ENCODE measurements at regions not wholly inside any gene's neighbourhood (a gene's known extent, or its start where the extent isn't known, plus 50 kb on each side); places are given as distances from the start of the nearest gene placed in this dataset.

- Histone ChIP-seq H3K27me3 (ENCODE audit: insufficient read depth, low read length) (no peaks in the 10 kb centered on the region), H3K4me3 (ENCODE audit: low read length) (no peak overlapping the region), H3K36me3 (ENCODE audit: insufficient read depth, low read depth, low read length) (no peaks in the 10 kb centered on the region), H3K9ac (ENCODE audit: low read depth, low read length) (no peak overlapping the region), H3K9me3 (ENCODE audit: insufficient read depth, low read depth, low read length) (no peaks in the 10 kb centered on the region), H3K4me1 (ENCODE audit: insufficient read depth, low read length) (no peaks in the 10 kb centered on the region), H3K27ac (ENCODE audit: low read length) (no peak overlapping the region)
Observed at GRCh38 chr5:158064334-158065123, 205.6 kb upstream of the CLINT1 start.

DNA sequence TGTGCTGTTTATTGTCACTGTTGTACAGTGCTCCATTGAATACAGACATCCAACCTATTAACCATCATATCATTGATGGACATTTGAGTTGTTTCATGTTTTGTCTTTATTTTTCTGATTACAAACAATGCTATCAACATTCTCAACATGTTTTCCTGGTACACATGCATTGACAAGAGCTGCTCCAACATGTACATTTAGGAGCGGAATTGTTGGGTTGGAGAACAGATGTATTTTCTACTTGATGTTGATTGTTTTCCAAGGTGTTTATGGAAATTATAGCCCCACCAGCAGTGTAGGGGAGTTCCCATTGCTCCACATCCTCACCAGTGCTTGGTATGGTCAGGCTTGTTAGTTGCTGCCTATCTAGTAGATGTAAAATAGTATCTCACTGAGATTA lies 204.1 kb upstream of the CLINT1 start:
- Histone ChIP-seq H3K27me3 (ENCODE audit: insufficient read depth, low read length) (no peaks in the 10 kb centered on the region), H3K4me1 (ENCODE audit: insufficient read depth, low read length) (peaks cover 4% of the 10 kb centered on the region; the same call in 1 of the 2 replicates), H3K27ac (ENCODE audit: low read length) (no peak overlapping the region), H3K9ac (ENCODE audit: low read depth, low read length) (no peak overlapping the region), H3K9me3 (ENCODE audit: insufficient read depth, low read depth, low read length) (no peaks in the 10 kb centered on the region), H3K4me3 (ENCODE audit: low read length) (no peak overlapping the region), H3K36me3 (ENCODE audit: insufficient read depth, low read depth, low read length) (no peaks in the 10 kb centered on the region)

DNA sequence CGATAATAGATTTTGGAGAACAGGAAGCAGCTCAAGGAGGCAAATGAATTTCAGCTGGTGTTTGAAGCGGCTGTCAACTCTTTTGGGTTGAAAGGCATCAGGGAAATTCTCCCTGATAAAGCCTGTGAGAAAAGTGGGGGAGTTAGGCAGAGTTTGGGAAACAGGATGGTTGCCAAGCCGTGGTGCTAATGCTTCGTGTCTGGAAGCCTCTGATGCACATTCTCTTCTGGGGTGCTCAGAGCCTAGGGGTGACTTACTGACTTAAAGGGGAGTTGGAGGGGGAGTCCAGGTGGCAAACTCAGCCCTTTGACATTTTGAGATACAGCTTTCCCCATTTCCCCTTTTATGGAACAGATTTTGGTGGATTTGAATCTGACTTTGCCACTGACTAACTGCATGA lies 202.5 kb upstream of the CLINT1 start:
- no peak overlapping the region for H3K4me3 ChIP-seq (ENCODE audit: low read length)
- H3K9ac ChIP-seq (ENCODE audit: low read depth, low read length): no peak overlapping the region

DNA sequence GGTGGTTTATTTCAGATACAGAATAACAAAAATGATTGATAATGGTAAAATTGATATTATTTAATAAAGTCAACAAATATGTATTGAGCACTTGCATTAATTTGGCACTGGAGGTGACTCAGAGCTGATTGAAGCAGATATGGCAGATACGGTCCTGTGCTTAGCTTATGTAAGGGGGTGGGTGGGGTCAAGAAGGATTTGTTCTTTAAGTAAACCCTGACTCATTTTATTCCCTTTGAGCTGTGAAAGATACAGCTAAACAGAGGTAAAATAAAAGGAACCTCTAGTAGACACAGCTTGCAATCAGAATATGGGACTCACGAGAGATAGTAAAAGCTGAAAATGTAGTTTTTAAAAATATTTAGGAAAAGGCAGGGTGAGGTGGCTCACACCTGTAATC lies 201.3 kb upstream of the CLINT1 start:
- H3K4me3 ChIP-seq (ENCODE audit: low read length): no peak overlapping the region
- no peak overlapping the region for H3K27ac ChIP-seq (ENCODE audit: low read length)
- peaks cover 6% of the 10 kb centered on the region; the same call in 1 of the 2 replicates for H3K4me1 ChIP-seq (ENCODE audit: insufficient read depth, low read length)
- no peak overlapping the region for H3K9ac ChIP-seq (ENCODE audit: low read depth, low read length)
- H3K9me3 ChIP-seq (ENCODE audit: insufficient read depth, low read depth, low read length): no peaks in the 10 kb centered on the region
- H3K36me3 ChIP-seq (ENCODE audit: insufficient read depth, low read depth, low read length): no peaks in the 10 kb centered on the region
- H3K27me3 ChIP-seq (ENCODE audit: insufficient read depth, low read length): no peaks in the 10 kb centered on the region

More for the DNA sequence above, 202.5 kb upstream of the CLINT1 start:
- Histone ChIP-seq H3K36me3 (ENCODE audit: insufficient read depth, low read depth, low read length) (no peaks in the 10 kb centered on the region), H3K27ac (ENCODE audit: low read length) (no peak overlapping the region), H3K9me3 (ENCODE audit: insufficient read depth, low read depth, low read length) (no peaks in the 10 kb centered on the region), H3K4me1 (ENCODE audit: insufficient read depth, low read length) (peaks cover 6% of the 10 kb centered on the region; the same call in 1 of the 2 replicates), H3K27me3 (ENCODE audit: insufficient read depth, low read length) (no peaks in the 10 kb centered on the region)

DNA sequence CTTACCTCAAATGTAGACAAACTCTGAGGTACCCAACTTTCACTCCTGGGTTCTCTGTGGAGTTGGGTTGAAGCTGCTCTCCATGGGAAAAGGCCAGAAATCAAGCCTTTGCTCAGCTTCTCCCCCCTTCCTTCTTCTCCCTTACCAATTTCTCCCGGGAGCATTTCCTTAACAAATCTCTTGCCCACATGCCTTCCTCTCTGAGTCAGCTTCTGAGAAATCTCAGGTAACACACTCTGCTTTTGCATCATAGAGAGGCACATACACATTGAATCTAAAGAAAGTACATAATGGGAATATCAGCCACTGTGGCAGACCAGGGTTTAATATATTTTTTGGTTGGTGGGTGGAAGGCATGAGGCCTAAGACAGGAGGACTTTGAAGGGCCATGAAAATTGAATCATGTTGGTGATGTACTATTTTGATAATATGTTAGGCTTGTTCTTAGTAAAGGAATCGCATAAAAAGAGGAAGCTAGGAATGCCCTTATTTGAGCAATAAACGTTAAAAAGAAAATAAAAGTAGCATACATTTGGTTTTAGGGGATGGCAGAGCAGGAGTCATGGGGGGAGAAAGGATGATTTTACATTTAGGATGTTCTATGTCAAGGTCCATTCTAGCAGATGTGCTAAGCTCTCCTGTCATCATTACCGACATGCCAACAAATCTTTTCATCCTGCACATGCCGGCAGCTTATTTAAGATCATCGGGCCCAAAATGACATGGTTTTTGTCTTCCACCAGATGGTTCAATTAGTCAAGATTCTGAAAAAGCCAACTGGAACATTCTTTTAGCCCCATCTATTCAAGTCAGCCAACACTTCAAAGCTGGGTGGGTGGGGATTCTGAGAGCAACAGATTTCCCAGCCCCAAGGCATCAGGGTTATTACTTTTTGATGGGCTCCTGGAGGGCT lies 199.5 kb upstream of the CLINT1 start:
- Histone ChIP-seq H3K4me1 (ENCODE audit: insufficient read depth, low read length) (peaks cover 6% of the 10 kb centered on the region; the same call in 1 of the 2 replicates), H3K27ac (ENCODE audit: low read length) (no peak overlapping the region), H3K36me3 (ENCODE audit: insufficient read depth, low read depth, low read length) (no peaks in the 10 kb centered on the region), H3K9me3 (ENCODE audit: insufficient read depth, low read depth, low read length) (no peaks in the 10 kb centered on the region), H3K27me3 (ENCODE audit: insufficient read depth, low read length) (no peaks in the 10 kb centered on the region), H3K4me3 (ENCODE audit: low read length) (no peak overlapping the region), H3K9ac (ENCODE audit: low read depth, low read length) (no peak overlapping the region)

DNA sequence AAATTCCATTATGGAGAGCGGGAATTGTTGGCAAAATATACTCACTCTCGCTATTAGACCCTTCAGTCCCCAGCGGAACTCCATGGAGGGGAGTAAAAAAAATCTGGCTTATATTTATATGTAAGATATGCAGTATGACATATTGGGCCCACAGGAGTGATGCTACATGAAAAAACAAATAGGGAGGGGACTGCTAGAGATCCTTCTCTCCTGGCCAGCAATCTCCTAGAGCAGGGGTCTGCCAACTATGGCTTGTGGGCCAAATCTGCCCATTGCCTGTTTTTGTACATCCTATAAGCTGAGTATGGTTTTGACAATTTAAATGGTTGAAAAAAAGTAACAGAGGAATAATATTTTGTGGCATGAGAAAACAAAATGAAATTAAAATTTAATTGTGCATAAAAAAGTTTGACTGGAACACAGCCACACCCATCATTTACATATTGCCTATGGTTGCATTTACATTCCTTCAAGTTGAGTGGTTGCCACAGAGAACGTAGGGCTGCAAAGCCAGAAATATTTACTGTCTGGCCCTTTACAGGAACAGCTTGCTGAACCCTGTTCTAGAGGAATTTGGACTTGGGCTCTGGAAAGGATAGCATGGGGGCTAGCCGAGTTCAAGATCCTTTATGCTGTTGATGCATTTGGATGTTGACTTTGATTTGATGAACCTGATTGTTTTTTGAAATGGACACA lies 197.3 kb upstream of the CLINT1 start:
- Histone ChIP-seq H3K36me3 (ENCODE audit: insufficient read depth, low read depth, low read length) (no peaks in the 10 kb centered on the region), H3K9ac (ENCODE audit: low read depth, low read length) (no peak overlapping the region), H3K27ac (ENCODE audit: low read length) (no peak overlapping the region), H3K9me3 (ENCODE audit: insufficient read depth, low read depth, low read length) (no peaks in the 10 kb centered on the region), H3K27me3 (ENCODE audit: insufficient read depth, low read length) (no peaks in the 10 kb centered on the region), H3K4me3 (ENCODE audit: low read length) (no peak overlapping the region), H3K4me1 (ENCODE audit: insufficient read depth, low read length) (peaks cover 6% of the 10 kb centered on the region; the same call in 1 of the 2 replicates)

DNA sequence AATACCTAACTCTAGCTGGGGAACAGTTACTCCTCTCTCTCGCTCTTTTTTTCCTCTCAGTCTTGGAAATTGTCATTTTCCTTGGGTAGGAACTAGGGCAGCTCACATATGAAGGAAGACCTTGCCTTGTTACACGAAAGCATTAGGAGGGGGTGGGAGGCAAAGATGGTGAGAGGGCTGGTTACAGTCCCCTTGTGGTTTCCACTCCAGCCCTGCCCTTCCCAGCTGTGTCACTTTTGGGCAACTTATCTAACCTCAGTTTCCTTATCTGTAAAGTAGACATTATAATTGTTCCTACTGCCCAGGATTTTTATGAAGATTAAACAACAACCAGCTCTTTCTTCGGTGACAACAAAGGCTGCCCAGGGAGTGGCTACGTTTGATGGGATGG lies 196.2 kb upstream of the CLINT1 start:
- Histone ChIP-seq H3K9me3 (ENCODE audit: insufficient read depth, low read depth, low read length) (no peaks in the 10 kb centered on the region), H3K9ac (ENCODE audit: low read depth, low read length) (no peak overlapping the region), H3K36me3 (ENCODE audit: insufficient read depth, low read depth, low read length) (no peaks in the 10 kb centered on the region), H3K4me1 (ENCODE audit: insufficient read depth, low read length) (peaks cover 6% of the 10 kb centered on the region; the same call in 1 of the 2 replicates), H3K27ac (ENCODE audit: low read length) (no peak overlapping the region), H3K27me3 (ENCODE audit: insufficient read depth, low read length) (no peaks in the 10 kb centered on the region), H3K4me3 (ENCODE audit: low read length) (no peak overlapping the region)

DNA sequence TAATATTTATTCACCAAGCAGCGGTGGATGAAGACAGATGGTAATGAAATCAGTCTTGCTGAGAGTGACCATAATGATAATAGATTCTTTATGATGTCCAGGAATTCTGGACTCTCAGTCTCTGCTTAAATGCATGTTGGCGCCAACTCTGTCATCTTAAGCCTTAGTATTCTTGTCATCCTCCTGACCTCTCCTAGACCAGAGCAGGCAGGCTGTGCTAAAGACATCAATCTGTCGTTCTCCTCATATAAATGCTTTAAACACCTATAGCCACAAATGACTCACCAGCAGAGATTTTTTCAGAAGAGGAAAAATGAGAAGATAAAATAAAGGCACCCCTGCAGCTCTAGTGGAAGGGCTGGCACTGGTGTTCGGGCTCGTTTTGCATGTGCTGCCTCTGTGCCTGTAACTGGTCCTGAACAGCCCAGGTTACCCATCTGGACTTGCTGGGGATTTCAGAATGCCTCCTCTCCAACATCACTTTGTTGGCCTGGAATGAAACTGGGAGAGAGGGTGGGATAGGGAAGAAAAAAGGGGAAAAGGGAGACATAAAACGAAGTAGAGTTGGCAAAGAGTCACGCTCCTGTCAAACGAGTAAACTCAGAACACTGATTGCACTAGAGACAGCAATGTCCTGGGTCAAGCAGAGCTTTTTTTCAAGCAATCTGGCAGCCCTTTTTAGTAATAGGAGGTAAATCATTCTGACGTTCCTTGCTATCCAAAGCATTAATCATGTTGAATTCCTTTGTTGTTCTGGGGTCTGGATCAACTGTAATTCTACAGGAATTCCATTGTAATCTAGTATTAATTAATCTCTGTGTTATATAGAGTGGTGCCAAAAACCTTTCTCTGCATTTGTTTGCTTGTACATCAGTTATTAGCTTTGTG lies 195.5 kb upstream of the CLINT1 start:
- no peak overlapping the region for H3K27ac ChIP-seq (ENCODE audit: low read length)
- H3K4me1 ChIP-seq (ENCODE audit: insufficient read depth, low read length): peaks cover 6% of the 10 kb centered on the region; the same call in 1 of the 2 replicates
- no peaks in the 10 kb centered on the region for H3K9me3 ChIP-seq (ENCODE audit: insufficient read depth, low read depth, low read length)
- no peak overlapping the region for H3K9ac ChIP-seq (ENCODE audit: low read depth, low read length)
- H3K4me3 ChIP-seq (ENCODE audit: low read length): no peak overlapping the region
- no peaks in the 10 kb centered on the region for H3K27me3 ChIP-seq (ENCODE audit: insufficient read depth, low read length)
- H3K36me3 ChIP-seq (ENCODE audit: insufficient read depth, low read depth, low read length): no peaks in the 10 kb centered on the region

GRCh38 chr5:158051036-158051435 lies 192.1 kb upstream of the CLINT1 start:
- H3K27me3 ChIP-seq (ENCODE audit: insufficient read depth, low read length): no peaks in the 10 kb centered on the region
- no peaks in the 10 kb centered on the region; the same call in 1 of the 2 replicates for H3K4me1 ChIP-seq (ENCODE audit: insufficient read depth, low read length)
- H3K27ac ChIP-seq (ENCODE audit: low read length): no peak overlapping the region

GRCh38 chr5:158050421-158050820 lies 191.5 kb upstream of the CLINT1 start:
- no peaks in the 10 kb centered on the region; the same call in 1 of the 2 replicates for H3K4me1 ChIP-seq (ENCODE audit: insufficient read depth, low read length)
- no peaks in the 10 kb centered on the region for H3K9me3 ChIP-seq (ENCODE audit: insufficient read depth, low read depth, low read length)
- no peak overlapping the region for H3K9ac ChIP-seq (ENCODE audit: low read depth, low read length)
- no peak overlapping the region for H3K4me3 ChIP-seq (ENCODE audit: low read length)
- no peak overlapping the region for H3K27ac ChIP-seq (ENCODE audit: low read length)
- H3K36me3 ChIP-seq (ENCODE audit: insufficient read depth, low read depth, low read length): no peaks in the 10 kb centered on the region
- H3K27me3 ChIP-seq (ENCODE audit: insufficient read depth, low read length): no peaks in the 10 kb centered on the region

More at GRCh38 chr5:158051036-158051435, 192.1 kb upstream of the CLINT1 start:
- Histone ChIP-seq H3K4me3 (ENCODE audit: low read length) (no peak overlapping the region), H3K36me3 (ENCODE audit: insufficient read depth, low read depth, low read length) (no peaks in the 10 kb centered on the region), H3K9me3 (ENCODE audit: insufficient read depth, low read depth, low read length) (no peaks in the 10 kb centered on the region), H3K9ac (ENCODE audit: low read depth, low read length) (no peak overlapping the region)

Data from iPS-20b (cell line).